ENCODE measurements at regions not wholly inside any gene's neighbourhood (a gene's known extent, or its start where the extent isn't known, plus 50 kb on each side); places are given as distances from the start of the nearest gene placed in this dataset.

- TF ChIP-seq POLR2A (IDR thresholded peaks at IDR 0.05; ENCODE audit: low read depth, low read length): no peak
- TF ChIP-seq MAX (IDR thresholded peaks at IDR 0.05; ENCODE audit: insufficient read depth, insufficient read length): no peak
These were observed 91.8 kb upstream of the CISTR start for GRCh38 chr12:53843545-53843944.
